Endothelial cell of umbilical vein (primary cell): ENCODE measurements at regions not wholly inside any gene's neighbourhood (a gene's known extent, or its start where the extent isn't known, plus 50 kb on each side); places are given as distances from the start of the nearest gene placed in this dataset.

Experiments used
- BruUV-seq: library from RNA; stranded (reverse); fragments of 400-500 nt; replicated peaks from 2 replicates; lab custom pipeline; 2021; lab: Mats Ljungman, UMichigan
- CTCF ChIA-PET: fragments of 300-600, 350-600 bp; sonication (Branson Sonifier 250); formaldehyde crosslinking; loops from one replicate; lab custom pipeline; 2021; ENCODE audit warnings: antibody characterized with exemption, inconsistent platforms; lab: Charles Lee
- POLR2A ChIA-PET: fragments of 300-600, 350-600 bp; sonication (Branson Sonifier 250); formaldehyde crosslinking; loops from one replicate; lab custom pipeline; 2021; ENCODE audit warnings: antibody characterized with exemption, inconsistent platforms; lab: Charles Lee
- DNase-seq: peaks from one replicate; pipeline ENCODE4 v3.0.0-alpha.2; 2011; ENCODE audit warnings: low read depth, low spot score
- FAIRE-seq: peaks from 2 replicates; lab custom pipeline; 2011; peaks lifted over from hg19 to GRCh38; lab: Jason Lieb, UNC
- H2AFZ ChIP-seq: 2 replicates; pipeline ENCODE4 v1.6.0; 2012; ENCODE audit warnings: low read depth, low read length, control low read depth, inconsistent platforms
- H3K27ac ChIP-seq: 2 replicates; pipeline ENCODE4 v1.5.1; 2011; ENCODE audit warnings: low read depth, mild to moderate bottlenecking, control low read depth, low read length, moderate library complexity; ENCODE audit not compliant: insufficient read depth
- H3K27me3 ChIP-seq, 2 experiments: 2 replicates each; pipeline versions ENCODE4 v1.6.0 to v1.6.1; 2011; ENCODE audit warnings: low read length in 2 of 2, mixed read lengths in 1 of 2; ENCODE audit not compliant: control insufficient read depth in 2 of 2, insufficient read depth in 2 of 2
- H3K36me3 ChIP-seq, 2 experiments: 2 replicates in 1 of 2; 3 replicates in 1 of 2; pipeline ENCODE4 v1.5.1; 2011; ENCODE audit warnings: low read length in 2 of 2, mild to moderate bottlenecking in 1 of 2, moderate library complexity in 1 of 2; ENCODE audit not compliant: control insufficient read depth in 2 of 2, insufficient read depth in 2 of 2; ENCODE audit errors: extremely low read depth in 1 of 2
- H3K4me1 ChIP-seq: 3 replicates; pipeline ENCODE4 v1.5.1; 2011; ENCODE audit warnings: mild to moderate bottlenecking, low read length; ENCODE audit not compliant: control insufficient read depth, insufficient read depth; ENCODE audit errors: extremely low read depth
- H3K4me2 ChIP-seq: 2 replicates; pipeline ENCODE4 v1.6.1; 2011; ENCODE audit warnings: low read length, control low read depth, mixed read lengths; ENCODE audit not compliant: insufficient read depth
- H3K4me3 ChIP-seq, 3 experiments: fragments of 200-600 bp in 1 of 3; sonication (generic), shearing (Covaris generic) in 1 of 3; replicated peaks in 1 of 3; 2 replicates each; pipeline ENCODE4 v1.5.1; 2011 to 2016; ENCODE audit warnings: control low read depth in 3 of 3, low read length in 3 of 3, mild to moderate bottlenecking in 2 of 3, inconsistent platforms in 1 of 3, low read depth in 1 of 3, moderate library complexity in 1 of 3; ENCODE audit not compliant: insufficient read depth in 1 of 3
- H3K79me2 ChIP-seq: 2 replicates; pipeline ENCODE4 v1.6.0; 2012; ENCODE audit warnings: low read length, inconsistent platforms; ENCODE audit not compliant: control insufficient read depth, insufficient read depth
- H3K9ac ChIP-seq: replicated peaks from 2 replicates; pipeline ENCODE3; 2011; ENCODE audit warnings: low read length, control low read depth; ENCODE audit not compliant: insufficient read depth; ENCODE audit errors: extremely low read depth
- H3K9me1 ChIP-seq: replicated peaks from 3 replicates; pipeline ENCODE4 v1.6.0; 2011; ENCODE audit warnings: mild to moderate bottlenecking, low read length; ENCODE audit not compliant: control insufficient read depth, insufficient read depth; ENCODE audit errors: extremely low read depth
- H3K9me3 ChIP-seq: replicated peaks from 2 replicates; pipeline ENCODE4 v1.5.1; 2012; ENCODE audit warnings: low read length, inconsistent platforms; ENCODE audit not compliant: control insufficient read depth, insufficient read depth
- H4K20me1 ChIP-seq: replicated peaks from 2 replicates; pipeline ENCODE3; 2011; ENCODE audit warnings: mild to moderate bottlenecking, low read length; ENCODE audit not compliant: control insufficient read depth, insufficient read depth; ENCODE audit errors: extremely low read depth
- EZH2 ChIP-seq: IDR thresholded peaks from 2 replicates; pipeline ENCODE4 v1.6.1; 2012; ENCODE audit warnings: borderline replicate concordance, low read depth, mild to moderate bottlenecking, moderate library complexity, low read length, inconsistent platforms; ENCODE audit not compliant: severe bottlenecking
- FOS ChIP-seq: IDR thresholded peaks from 2 replicates; pipeline ENCODE4 v1.6.1; 2011; ENCODE audit warnings: mild to moderate bottlenecking, low read length, moderate library complexity, borderline replicate concordance; ENCODE audit not compliant: insufficient read depth
- GATA2 ChIP-seq: IDR thresholded peaks from 2 replicates; pipeline ENCODE4 v1.7.0; 2011; ENCODE audit warnings: low read depth, mild to moderate bottlenecking, moderate library complexity, mixed read lengths, low read length; ENCODE audit not compliant: insufficient read length, insufficient read depth
- JUN ChIP-seq: IDR thresholded peaks from 2 replicates; pipeline ENCODE4 v1.6.1; 2011; ENCODE audit warnings: borderline replicate concordance, low read depth; ENCODE audit not compliant: insufficient read length, insufficient read depth
- MYC ChIP-seq: IDR thresholded peaks from one replicate; pipeline ENCODE4 v1.6.1; 2011; ENCODE audit warnings: mild to moderate bottlenecking, low read depth, low read length
- POLR2A ChIP-seq: IDR thresholded peaks from 2 replicates; pipeline ENCODE4 v1.6.1; 2012; ENCODE audit warnings: low read depth, mild to moderate bottlenecking, control low read depth, low read length
- POLR2AphosphoS5 ChIP-seq: IDR thresholded peaks from 2 replicates; pipeline ENCODE4 v1.6.1; 2012; ENCODE audit warnings: low read depth, mild to moderate bottlenecking, control low read depth, low read length, moderate library complexity; ENCODE audit not compliant: insufficient read depth
- dilution Hi-C: fragments of 300-500 bp; cut with MboI; formaldehyde crosslinking; loops from one replicate; pipeline ENCODE4 v1.15.0; 2019; ENCODE audit warnings: low sequenced_read_pairs; ENCODE audit not compliant: extremely low pct_ligation_motif_present
- intact Hi-C: fragments of 100-400 bp; cut with micrococcal nuclease; formaldehyde crosslinking; loops from one replicate; pipeline ENCODE4 v1.10.0; 2022
- TF ChIP-seq, protein P1 (sequence below): IDR thresholded peaks from 2 replicates; pipeline ENCODE4 v1.6.1; 2011; ENCODE audit not compliant: insufficient read depth, insufficient read length
- TF ChIP-seq, protein P2 (sequence below), 2 donors: IDR thresholded peaks; 1 replicate in 1 of 2; 2 replicates in 1 of 2; pipeline ENCODE4 v1.5.1; 2011; ENCODE audit warnings: low read length in 2 of 2, mild to moderate bottlenecking in 2 of 2, moderate library complexity in 2 of 2, control low read depth in 1 of 2, inconsistent platforms in 1 of 2, low read depth in 1 of 2; ENCODE audit not compliant: insufficient read depth in 1 of 2; ENCODE audit errors: extremely low read depth in 1 of 2

DNA sequence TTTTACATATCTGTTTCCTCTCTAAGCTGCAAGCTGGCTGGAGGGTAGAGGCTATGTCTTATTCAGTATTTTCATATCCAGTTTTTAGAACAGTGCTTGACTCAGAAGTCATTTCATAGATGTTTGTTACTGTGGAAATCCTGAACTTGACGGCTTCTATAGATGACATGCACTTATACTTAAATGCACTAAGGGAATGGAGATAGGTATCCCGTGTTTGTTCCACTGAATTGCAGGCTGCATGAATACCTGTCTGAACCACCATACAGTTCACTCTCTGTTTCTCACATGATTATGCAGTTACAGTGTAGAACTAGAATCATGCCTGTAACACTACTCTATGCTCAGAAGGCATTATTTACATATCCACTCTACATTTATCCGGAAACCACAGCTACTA lies 417.1 kb downstream of the MTX2 start:
- ChIA-PET POLR2A (interaction anchor here (0.6 kb wide), 1 partner anchor 124 kb away, joined by 5 read pairs; no protein-coding TSS in a partner anchor), CTCF (interaction anchor here (1.8 kb wide), 1 partner anchor 8 kb away, joined by 4 read pairs; no protein-coding TSS in a partner anchor)
- H3K79me2 ChIP-seq: no peaks in the 10 kb centered on the region
- no peak overlapping the region for H3K4me2 ChIP-seq
- no peaks in the 10 kb centered on the region for H4K20me1 ChIP-seq
- H3K9ac ChIP-seq: no peak overlapping the region
- no peaks in the 10 kb centered on the region for H3K4me1 ChIP-seq
- H3K27me3 ChIP-seq: peaks cover 18 to 20% of the 10 kb centered on the region in 2 experiments
- H3K4me3 ChIP-seq: no peak overlapping the region
- no peak overlapping the region for H3K27ac ChIP-seq
- TF ChIP-seq FOS (no peak), POLR2A (no peak), EZH2 (no peak), MYC (no peak), GATA2 (no peak), JUN (no peak), POLR2AphosphoS5 (no peak)
- TF ChIP-seq, protein P1, sequence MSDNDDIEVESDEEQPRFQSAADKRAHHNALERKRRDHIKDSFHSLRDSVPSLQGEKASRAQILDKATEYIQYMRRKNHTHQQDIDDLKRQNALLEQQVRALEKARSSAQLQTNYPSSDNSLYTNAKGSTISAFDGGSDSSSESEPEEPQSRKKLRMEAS: no peak
- TF ChIP-seq, protein P2, sequence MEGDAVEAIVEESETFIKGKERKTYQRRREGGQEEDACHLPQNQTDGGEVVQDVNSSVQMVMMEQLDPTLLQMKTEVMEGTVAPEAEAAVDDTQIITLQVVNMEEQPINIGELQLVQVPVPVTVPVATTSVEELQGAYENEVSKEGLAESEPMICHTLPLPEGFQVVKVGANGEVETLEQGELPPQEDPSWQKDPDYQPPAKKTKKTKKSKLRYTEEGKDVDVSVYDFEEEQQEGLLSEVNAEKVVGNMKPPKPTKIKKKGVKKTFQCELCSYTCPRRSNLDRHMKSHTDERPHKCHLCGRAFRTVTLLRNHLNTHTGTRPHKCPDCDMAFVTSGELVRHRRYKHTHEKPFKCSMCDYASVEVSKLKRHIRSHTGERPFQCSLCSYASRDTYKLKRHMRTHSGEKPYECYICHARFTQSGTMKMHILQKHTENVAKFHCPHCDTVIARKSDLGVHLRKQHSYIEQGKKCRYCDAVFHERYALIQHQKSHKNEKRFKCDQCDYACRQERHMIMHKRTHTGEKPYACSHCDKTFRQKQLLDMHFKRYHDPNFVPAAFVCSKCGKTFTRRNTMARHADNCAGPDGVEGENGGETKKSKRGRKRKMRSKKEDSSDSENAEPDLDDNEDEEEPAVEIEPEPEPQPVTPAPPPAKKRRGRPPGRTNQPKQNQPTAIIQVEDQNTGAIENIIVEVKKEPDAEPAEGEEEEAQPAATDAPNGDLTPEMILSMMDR (IDR thresholded peaks at IDR 0.05; ENCODE audit: extremely low read depth in 1 of 2, insufficient read depth in 1 of 2, low read depth in 1 of 2, low read length in 2 of 2): no peak
- H3K9me1 ChIP-seq: no peaks in the 10 kb centered on the region
- DNase-seq (no peak), FAIRE-seq (no peak)
- no peak overlapping the region for H2AFZ ChIP-seq
- no TSS peak for BruUV-seq
- H3K36me3 ChIP-seq: no peaks in the 10 kb centered on the region
- dilution Hi-C loops: no loop called here
- no peaks in the 10 kb centered on the region for H3K9me3 ChIP-seq
- intact Hi-C loops: no loop called here
